BLaER1 (cell line): ENCODE measurements at regions not wholly inside any gene's neighbourhood (a gene's known extent, or its start where the extent isn't known, plus 50 kb on each side); places are given as distances from the start of the nearest gene placed in this dataset.
"Not testable (repeated sequence)": the region's sequence is repeated elsewhere in the genome, so short reads cannot be mapped to it uniquely, and the experiment has no call there.

Source experiments
- H3K27ac ChIP-seq: shearing (Covaris generic); formaldehyde crosslinking; 2 replicates; pipeline ENCODE4 v1.8.1; 2022
- H3K27me3 ChIP-seq: shearing (Covaris generic); formaldehyde crosslinking; 2 replicates; pipeline ENCODE4 v1.8.1; 2022
- H3K36me3 ChIP-seq: shearing (Covaris generic); formaldehyde crosslinking; 2 replicates; pipeline ENCODE4 v1.8.1; 2022
- H3K4me1 ChIP-seq: shearing (Covaris generic); formaldehyde crosslinking; 2 replicates; pipeline ENCODE4 v1.8.1; 2022
- H3K4me2 ChIP-seq: shearing (Covaris generic); formaldehyde crosslinking; 2 replicates; pipeline ENCODE4 v1.8.1; 2022
- H3K4me3 ChIP-seq: shearing (Covaris generic); formaldehyde crosslinking; 2 replicates; pipeline ENCODE4 v1.8.1; 2022
- H3K9ac ChIP-seq: shearing (Covaris generic); formaldehyde crosslinking; 2 replicates; pipeline ENCODE4 v1.8.1; 2022
- H3K9me3 ChIP-seq: shearing (Covaris generic); formaldehyde crosslinking; 2 replicates; pipeline ENCODE4 v1.8.1; 2022
- H4K20me1 ChIP-seq: shearing (Covaris generic); formaldehyde crosslinking; 2 replicates; pipeline ENCODE4 v1.8.1; 2022
- Cebpa-rat ChIP-seq: shearing (Covaris generic); IDR thresholded peaks from 2 replicates; pipeline ENCODE4 v1.8.1; 2022

GRCh38 chr17:63035695-63036094 is 69.7 kb downstream of the TANC2 start:
- Histone ChIP-seq H4K20me1 (no peaks in the 10 kb centered on the region), H3K9ac (no peak overlapping the region; the same call in 1 of the 2 replicates), H3K4me2 (peak overlapping the region; percentile 51), H3K4me3 (no peak overlapping the region), H3K4me1 (peaks cover 15% of the 10 kb centered on the region), H3K27me3 (no peaks in the 10 kb centered on the region), H3K36me3 (no peaks in the 10 kb centered on the region), H3K27ac (no peak overlapping the region), H3K9me3 (peaks cover 17% of the 10 kb centered on the region)
- TF ChIP-seq Cebpa-rat, result no peak

- Histone ChIP-seq H3K9ac (no peak overlapping the region), H3K9me3 (peaks cover 8% of the 10 kb centered on the region), H3K4me2 (no peak overlapping the region), H3K27me3 (no peaks in the 10 kb centered on the region), H3K27ac (no peak overlapping the region), H3K4me3 (no peak overlapping the region), H3K4me1 (peaks cover 15% of the 10 kb centered on the region), H3K36me3 (no peaks in the 10 kb centered on the region), H4K20me1 (no peaks in the 10 kb centered on the region)
- no peak for TF ChIP-seq Cebpa-rat
Measured at GRCh38 chr17:63039342-63039741, 73.3 kb downstream of the TANC2 start.

GRCh38 chr17:63039899-63040602 is 74.0 kb downstream of the TANC2 start:
- peaks cover 14% of the 10 kb centered on the region for H3K4me1 ChIP-seq
- H3K27ac ChIP-seq, result no peak overlapping the region
- no peaks in the 10 kb centered on the region for H3K36me3 ChIP-seq
- H3K4me3 ChIP-seq, result no peak overlapping the region
- H4K20me1 ChIP-seq, result no peaks in the 10 kb centered on the region
- no peak overlapping the region for H3K9ac ChIP-seq
- H3K27me3 ChIP-seq, result no peaks in the 10 kb centered on the region
- no peak overlapping the region for H3K4me2 ChIP-seq
- TF ChIP-seq Cebpa-rat, result no peak
- peaks cover under 1% of the 10 kb centered on the region; the same call in 1 of the 2 replicates for H3K9me3 ChIP-seq

- TF ChIP-seq Cebpa-rat, result no peak
- no peaks in the 10 kb centered on the region for H4K20me1 ChIP-seq
- H3K27ac ChIP-seq, result no peak overlapping the region
- no peaks in the 10 kb centered on the region for H3K36me3 ChIP-seq
- H3K9me3 ChIP-seq, result no peaks in the 10 kb centered on the region
- no peak overlapping the region for H3K9ac ChIP-seq
- peaks cover 6% of the 10 kb centered on the region for H3K4me1 ChIP-seq
- no peak overlapping the region for H3K4me2 ChIP-seq
- no peaks in the 10 kb centered on the region for H3K27me3 ChIP-seq
- no peak overlapping the region for H3K4me3 ChIP-seq
Measured at GRCh38 chr17:63040816-63041215, 74.8 kb downstream of the TANC2 start.

- TF ChIP-seq Cebpa-rat, result no peak
- Histone ChIP-seq H3K27me3 (no peaks in the 10 kb centered on the region), H4K20me1 (no peaks in the 10 kb centered on the region), H3K4me3 (no peak overlapping the region), H3K36me3 (no peaks in the 10 kb centered on the region), H3K9me3 (no peaks in the 10 kb centered on the region), H3K4me2 (no peak overlapping the region), H3K4me1 (peaks cover 2% of the 10 kb centered on the region), H3K9ac (no peak overlapping the region), H3K27ac (no peak overlapping the region)
Measured at GRCh38 chr17:63041251-63041650, 75.2 kb downstream of the TANC2 start.

- Histone ChIP-seq H3K9ac (no peak overlapping the region), H3K27ac (no peak overlapping the region), H4K20me1 (no peaks in the 10 kb centered on the region), H3K36me3 (no peaks in the 10 kb centered on the region), H3K9me3 (no peaks in the 10 kb centered on the region), H3K4me3 (no peak overlapping the region), H3K4me1 (no peaks in the 10 kb centered on the region), H3K4me2 (no peak overlapping the region), H3K27me3 (no peaks in the 10 kb centered on the region)
- no peak for TF ChIP-seq Cebpa-rat
Measured at GRCh38 chr17:63041722-63042121, 75.7 kb downstream of the TANC2 start.

GRCh38 chr17:63042256-63042812 is 76.3 kb downstream of the TANC2 start:
- H3K36me3 ChIP-seq, result no peaks in the 10 kb centered on the region
- TF ChIP-seq Cebpa-rat, result no peak
- H3K9me3 ChIP-seq, result no peaks in the 10 kb centered on the region
- H3K9ac ChIP-seq, result no peak overlapping the region
- H4K20me1 ChIP-seq, result no peaks in the 10 kb centered on the region
- H3K27ac ChIP-seq, result no peak overlapping the region
- H3K4me1 ChIP-seq, result no peaks in the 10 kb centered on the region
- H3K4me3 ChIP-seq, result no peak overlapping the region
- H3K27me3 ChIP-seq, result no peaks in the 10 kb centered on the region
- no peak overlapping the region for H3K4me2 ChIP-seq

- H3K4me1 ChIP-seq, H3K9me3 ChIP-seq, H3K4me3 ChIP-seq, H3K27ac ChIP-seq, H3K4me2 ChIP-seq, H3K9ac ChIP-seq, H3K36me3 ChIP-seq, H4K20me1 ChIP-seq, H3K27me3 ChIP-seq: not testable (repeated sequence)
Measured at GRCh38 chr17:63057560-63057959, 91.5 kb downstream of the TANC2 start.

- Histone ChIP-seq H3K9ac (no peak overlapping the region), H4K20me1 (peaks cover 6% of the 10 kb centered on the region; the same call in 1 of the 2 replicates)
- no peak for TF ChIP-seq Cebpa-rat
Measured at GRCh38 chr17:63066158-63066813, 100.3 kb downstream of the TANC2 start.

GRCh38 chr17:63069245-63069644 is 103.2 kb downstream of the TANC2 start:
- H3K9ac ChIP-seq, result no peak overlapping the region
- TF ChIP-seq Cebpa-rat, result no peak
- no peaks in the 10 kb centered on the region for H3K27me3 ChIP-seq
- peaks cover 6% of the 10 kb centered on the region; the same call in 1 of the 2 replicates for H4K20me1 ChIP-seq
- H3K9me3 ChIP-seq, result no peaks in the 10 kb centered on the region
- H3K36me3 ChIP-seq, result no peaks in the 10 kb centered on the region
- H3K4me3 ChIP-seq, result no peak overlapping the region
- peaks cover 11% of the 10 kb centered on the region for H3K4me1 ChIP-seq
- H3K27ac ChIP-seq, result no peak overlapping the region
- no peak overlapping the region for H3K4me2 ChIP-seq

More at GRCh38 chr17:63066158-63066813, 100.3 kb downstream of the TANC2 start:
- H3K4me3 ChIP-seq, result no peak overlapping the region
- H3K4me2 ChIP-seq, result peak overlapping the region; percentile 56
- no peak overlapping the region for H3K27ac ChIP-seq
- no peaks in the 10 kb centered on the region for H3K27me3 ChIP-seq
- H3K4me1 ChIP-seq, result peaks cover 11% of the 10 kb centered on the region
- H3K36me3 ChIP-seq, result no peaks in the 10 kb centered on the region
- no peaks in the 10 kb centered on the region for H3K9me3 ChIP-seq
